ENCODE measurements at regions not wholly inside any gene's neighbourhood (a gene's known extent, or its start where the extent isn't known, plus 50 kb on each side); places are given as distances from the start of the nearest gene placed in this dataset.

- H3K4me1 ChIP-seq = peaks cover 15% of the 10 kb centered on the region
- no peak for DNase-seq (ENCODE audit: low spot score in 2 of 2)
- H3K9me3 ChIP-seq = no peaks in the 10 kb centered on the region
- H3K27me3 ChIP-seq = no peaks in the 10 kb centered on the region
- H3K27ac ChIP-seq = no peak overlapping the region
- no peaks in the 10 kb centered on the region for H3K36me3 ChIP-seq
- WGBS = 62% methylated on average over 2 of the region's 2 CpGs
- TF ChIP-seq POLR2AphosphoS5 (IDR thresholded peaks at IDR 0.05) (no peak), POLR2A (IDR thresholded peaks at IDR 0.05) (no peak)
- H3K4me3 ChIP-seq = no peak overlapping the region
These were observed 78.7 kb upstream of the SVIL start for GRCh38 chr10:29713450-29713849.

- Histone ChIP-seq H3K4me3 (no peak overlapping the region), H3K27ac (no peak overlapping the region), H3K36me3 (no peaks in the 10 kb centered on the region), H3K27me3 (no peaks in the 10 kb centered on the region), H3K4me1 (peaks cover 15% of the 10 kb centered on the region), H3K9me3 (no peaks in the 10 kb centered on the region)
- WGBS = 76% methylated on average over 7 of the region's 7 CpGs
- no peak for DNase-seq (ENCODE audit: low spot score in 2 of 2)
- no peak for TF ChIP-seq POLR2A (IDR thresholded peaks at IDR 0.05)
- TF ChIP-seq CTCF (IDR thresholded peaks at IDR 0.05) = no peak
- no peak for TF ChIP-seq POLR2AphosphoS5 (IDR thresholded peaks at IDR 0.05)
- no peak for TF ChIP-seq EP300 (IDR thresholded peaks at IDR 0.05)
These were observed 77.3 kb upstream of the SVIL start for GRCh38 chr10:29712108-29712507.

- no peak overlapping the region for H3K27ac ChIP-seq
- H3K4me1 ChIP-seq = peaks cover 10% of the 10 kb centered on the region
- DNase-seq (ENCODE audit: low spot score in 2 of 2) = no peak
- no peaks in the 10 kb centered on the region for H3K27me3 ChIP-seq
- no peaks in the 10 kb centered on the region for H3K36me3 ChIP-seq
- no peak overlapping the region for H3K4me3 ChIP-seq
- no peaks in the 10 kb centered on the region for H3K9me3 ChIP-seq
- 73% methylated on average over 8 of the region's 8 CpGs for WGBS
- TF ChIP-seq EP300 (IDR thresholded peaks at IDR 0.05) (no peak), CTCF (IDR thresholded peaks at IDR 0.05) (no peak)
These were observed 75.4 kb upstream of the SVIL start for GRCh38 chr10:29710128-29710527.

- Histone ChIP-seq H3K36me3 (no peaks in the 10 kb centered on the region), H3K9me3 (no peaks in the 10 kb centered on the region), H3K4me1 (peaks cover 10% of the 10 kb centered on the region), H3K27me3 (no peaks in the 10 kb centered on the region), H3K4me3 (no peak overlapping the region), H3K27ac (no peak overlapping the region)
- 66% methylated on average over 11 of the region's 13 CpGs for WGBS
- no peak for TF ChIP-seq EP300 (IDR thresholded peaks at IDR 0.05)
- no peak for TF ChIP-seq CTCF (IDR thresholded peaks at IDR 0.05)
- no peak for TF ChIP-seq POLR2AphosphoS5 (IDR thresholded peaks at IDR 0.05)
- no peak for DNase-seq (ENCODE audit: low spot score in 2 of 2)
These were observed 74.8 kb upstream of the SVIL start for GRCh38 chr10:29709484-29710002.

GRCh38 chr10:29703271-29703670 lies 68.5 kb upstream of the SVIL start:
- peak overlapping the region; percentile 48 for H3K27ac ChIP-seq
- H3K36me3 ChIP-seq = no peaks in the 10 kb centered on the region
- H3K4me1 ChIP-seq = peaks cover 13% of the 10 kb centered on the region
- 49% methylated on average over 8 of the region's 9 CpGs for WGBS
- H3K9me3 ChIP-seq = no peaks in the 10 kb centered on the region
- H3K27me3 ChIP-seq = no peaks in the 10 kb centered on the region
- TF ChIP-seq POLR2AphosphoS5 (IDR thresholded peaks at IDR 0.05) (no peak), POLR2A (IDR thresholded peaks at IDR 0.05) (no peak), CTCF (IDR thresholded peaks at IDR 0.05) (no peak)
- DNase-seq (ENCODE audit: low spot score in 2 of 2) = no peak
- H3K4me3 ChIP-seq = no peak overlapping the region
